Testis (tissue), 2 donors: ENCODE measurements at regions not wholly inside any gene's neighbourhood (a gene's known extent, or its start where the extent isn't known, plus 50 kb on each side); places are given as distances from the start of the nearest gene placed in this dataset.

Experiments used
- POLR2A ChIP-seq: fragments of 450-650 bp; IDR thresholded peaks from one replicate; pipeline ENCODE4 v1.6.1; 2017; ENCODE audit warnings: antibody characterized with exemption, mild to moderate bottlenecking, moderate library complexity
- TF ChIP-seq, protein P1 (sequence below), 3 experiments: fragments of 450-650 bp in 2 of 3; fragments of 200-600 bp in 1 of 3; sonication (generic) in 1 of 3; IDR thresholded peaks; one replicate each; pipeline ENCODE4 v1.5.1; 2016 to 2019; ENCODE audit warnings: antibody characterized with exemption in 3 of 3, mild to moderate bottlenecking in 2 of 3, moderate library complexity in 1 of 3

DNA sequence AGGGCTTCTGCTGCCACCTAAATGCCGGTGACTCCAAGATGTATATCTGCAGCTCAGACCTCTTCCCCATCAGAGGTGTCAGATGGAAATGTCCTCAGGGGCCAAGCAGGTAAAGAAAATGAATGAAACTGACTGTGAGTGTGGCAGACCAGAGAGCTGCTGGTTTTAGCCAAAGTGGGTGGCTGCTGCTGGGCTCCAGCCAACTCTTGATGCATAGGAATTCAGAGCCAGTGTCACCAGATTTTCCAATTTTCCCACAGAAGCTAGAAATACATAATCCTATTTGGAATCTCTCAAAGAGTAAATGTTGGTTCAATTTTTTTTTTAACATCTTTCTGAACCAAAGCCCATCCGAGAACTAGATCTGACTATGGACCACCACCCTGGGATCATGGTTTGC, 161.2 kb upstream of the SPRY4 start:
- TF ChIP-seq, protein P1, sequence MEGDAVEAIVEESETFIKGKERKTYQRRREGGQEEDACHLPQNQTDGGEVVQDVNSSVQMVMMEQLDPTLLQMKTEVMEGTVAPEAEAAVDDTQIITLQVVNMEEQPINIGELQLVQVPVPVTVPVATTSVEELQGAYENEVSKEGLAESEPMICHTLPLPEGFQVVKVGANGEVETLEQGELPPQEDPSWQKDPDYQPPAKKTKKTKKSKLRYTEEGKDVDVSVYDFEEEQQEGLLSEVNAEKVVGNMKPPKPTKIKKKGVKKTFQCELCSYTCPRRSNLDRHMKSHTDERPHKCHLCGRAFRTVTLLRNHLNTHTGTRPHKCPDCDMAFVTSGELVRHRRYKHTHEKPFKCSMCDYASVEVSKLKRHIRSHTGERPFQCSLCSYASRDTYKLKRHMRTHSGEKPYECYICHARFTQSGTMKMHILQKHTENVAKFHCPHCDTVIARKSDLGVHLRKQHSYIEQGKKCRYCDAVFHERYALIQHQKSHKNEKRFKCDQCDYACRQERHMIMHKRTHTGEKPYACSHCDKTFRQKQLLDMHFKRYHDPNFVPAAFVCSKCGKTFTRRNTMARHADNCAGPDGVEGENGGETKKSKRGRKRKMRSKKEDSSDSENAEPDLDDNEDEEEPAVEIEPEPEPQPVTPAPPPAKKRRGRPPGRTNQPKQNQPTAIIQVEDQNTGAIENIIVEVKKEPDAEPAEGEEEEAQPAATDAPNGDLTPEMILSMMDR (IDR thresholded peaks at IDR 0.05) = no peak
- TF ChIP-seq POLR2A = no peak
